Spleen (tissue), 7 donors: ENCODE measurements at regions not wholly inside any gene's neighbourhood (a gene's known extent, or its start where the extent isn't known, plus 50 kb on each side); places are given as distances from the start of the nearest gene placed in this dataset.

ENCODE experiments used
- POLR2A ChIP-seq, 3 donors: fragments of 450-650 bp; IDR thresholded peaks; one replicate each; pipeline ENCODE4 v1.5.1; 2017; ENCODE audit warnings: antibody characterized with exemption in 3 of 3, mild to moderate bottlenecking in 1 of 3
- TF ChIP-seq, protein P1 (sequence below), 11 experiments: fragments of 200-600 bp in 7 of 11; fragments of 450-650 bp in 4 of 11; sonication (generic) in 4 of 11; IDR thresholded peaks in 8 of 11; conservative IDR thresholded peaks in 3 of 11; 1 replicate in 7 of 11; 2 replicates in 4 of 11; pipeline versions ENCODE4 v1.4.0 to v1.8.0; 2016 to 2021; ENCODE audit warnings: antibody characterized with exemption in 11 of 11, inconsistent platforms in 4 of 11, mild to moderate bottlenecking in 1 of 11
- donor health status: DM: no; HTN: no; CAD: no; lungs with moderate emphysema.
- donor health status: DM: no; HTN: no; CAD: no.
- donor health status: DM: no; HTN: no; CAD: no.

DNA sequence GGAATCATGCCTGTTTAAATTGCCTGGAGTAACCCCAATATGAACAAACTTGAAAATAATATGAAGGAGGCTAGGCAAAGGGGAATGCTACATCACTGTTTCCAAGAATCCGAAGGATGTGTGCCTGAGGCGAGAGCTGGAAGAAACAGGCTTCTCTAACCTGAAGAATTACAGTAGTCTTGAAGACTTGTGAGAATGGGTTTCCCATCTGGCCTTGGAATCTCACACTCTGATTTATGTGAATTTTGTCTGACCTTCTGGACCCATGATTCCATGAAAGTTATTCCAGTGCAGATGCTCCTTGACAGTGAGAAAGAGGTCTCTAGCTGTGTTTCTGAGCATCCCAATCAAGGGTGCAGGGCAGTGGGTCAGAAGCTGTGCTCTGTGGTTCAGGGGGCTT lies 122.1 kb upstream of the PARP11 start:
- TF ChIP-seq, protein P1, sequence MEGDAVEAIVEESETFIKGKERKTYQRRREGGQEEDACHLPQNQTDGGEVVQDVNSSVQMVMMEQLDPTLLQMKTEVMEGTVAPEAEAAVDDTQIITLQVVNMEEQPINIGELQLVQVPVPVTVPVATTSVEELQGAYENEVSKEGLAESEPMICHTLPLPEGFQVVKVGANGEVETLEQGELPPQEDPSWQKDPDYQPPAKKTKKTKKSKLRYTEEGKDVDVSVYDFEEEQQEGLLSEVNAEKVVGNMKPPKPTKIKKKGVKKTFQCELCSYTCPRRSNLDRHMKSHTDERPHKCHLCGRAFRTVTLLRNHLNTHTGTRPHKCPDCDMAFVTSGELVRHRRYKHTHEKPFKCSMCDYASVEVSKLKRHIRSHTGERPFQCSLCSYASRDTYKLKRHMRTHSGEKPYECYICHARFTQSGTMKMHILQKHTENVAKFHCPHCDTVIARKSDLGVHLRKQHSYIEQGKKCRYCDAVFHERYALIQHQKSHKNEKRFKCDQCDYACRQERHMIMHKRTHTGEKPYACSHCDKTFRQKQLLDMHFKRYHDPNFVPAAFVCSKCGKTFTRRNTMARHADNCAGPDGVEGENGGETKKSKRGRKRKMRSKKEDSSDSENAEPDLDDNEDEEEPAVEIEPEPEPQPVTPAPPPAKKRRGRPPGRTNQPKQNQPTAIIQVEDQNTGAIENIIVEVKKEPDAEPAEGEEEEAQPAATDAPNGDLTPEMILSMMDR (IDR thresholded peaks at IDR 0.05 in 8 of 11, conservative IDR thresholded peaks at IDR 0.05 in 3 of 11): no peak
- no peak for TF ChIP-seq POLR2A (IDR thresholded peaks at IDR 0.05)
